HEK293 (cell line): ENCODE measurements at regions not wholly inside any gene's neighbourhood (a gene's known extent, or its start where the extent isn't known, plus 50 kb on each side); places are given as distances from the start of the nearest gene placed in this dataset.

ENCODE experiments used
- CTCF ChIA-PET: fragments of 350-600 bp; formaldehyde crosslinking; extraction: SDS; loops from one replicate; lab custom pipeline; 2021; ENCODE audit warnings: antibody characterized with exemption; lab: Yijun Ruan, JAX
- POLR2A ChIA-PET: fragments of 300-600 bp; formaldehyde crosslinking; extraction: SDS; loops from one replicate; lab custom pipeline; 2020; ENCODE audit warnings: antibody characterized with exemption, inconsistent platforms; lab: Yijun Ruan, JAX
- H3K27ac ChIP-seq: fragments of 200-500 bp; sonication (Bioruptor generic); 2 replicates; pipeline ENCODE4 v1.5.1; 2014; ENCODE audit warnings: low read depth, low read length, control low read depth, inconsistent platforms; ENCODE audit errors: extremely low read depth
- H3K36me3 ChIP-seq, 2 experiments: fragments of 200-500 bp in 1 of 2; sonication (Bioruptor generic) in 1 of 2; 1 replicate in 1 of 2; 2 replicates in 1 of 2; pipeline ENCODE4 v1.5.1; 2014 to 2017; ENCODE audit warnings: inconsistent platforms in 2 of 2, low read length in 2 of 2; ENCODE audit not compliant: control insufficient read depth in 2 of 2, insufficient read depth in 1 of 2
- H3K4me1 ChIP-seq: fragments of 200-500 bp; sonication (Bioruptor generic); 2 replicates; pipeline ENCODE4 v1.5.1; 2014; ENCODE audit warnings: mild to moderate bottlenecking, low read length, inconsistent platforms; ENCODE audit not compliant: control insufficient read depth, insufficient read depth
- H3K4me3 ChIP-seq: 2 replicates; pipeline ENCODE4 v1.5.1; 2011; ENCODE audit warnings: low read depth, mild to moderate bottlenecking, control low read depth, low read length, moderate library complexity
- H3K9me3 ChIP-seq: fragments of 200-500 bp; sonication (Bioruptor generic); 2 replicates; pipeline ENCODE4 v1.5.1; 2014; ENCODE audit warnings: low read depth, low read length, inconsistent platforms; ENCODE audit not compliant: control insufficient read depth, insufficient read depth
- AEBP2 ChIP-seq: fragments of 450-650 bp; formaldehyde crosslinking; IDR thresholded peaks from 2 replicates; pipeline ENCODE4 v1.5.1; 2016; ENCODE audit warnings: missing biosample characterization, missing genetic modification characterization, borderline replicate concordance
- BCL11B ChIP-seq: fragments of 450-650 bp; formaldehyde crosslinking; IDR thresholded peaks from 2 replicates; pipeline ENCODE4 v1.5.1; 2016; ENCODE audit warnings: low read depth, missing biosample characterization, missing genetic modification characterization
- EGR2 ChIP-seq: fragments of 450-650 bp; formaldehyde crosslinking; IDR thresholded peaks from 2 replicates; pipeline ENCODE4 v1.5.1; 2016; ENCODE audit warnings: low read depth, missing biosample characterization, missing genetic modification characterization
- ELK4 ChIP-seq: IDR thresholded peaks from 2 replicates; pipeline ENCODE4 v1.6.1; 2011; ENCODE audit warnings: mild to moderate bottlenecking, low read depth, low read length, borderline replicate concordance
- FEZF1 ChIP-seq: fragments of 450-650 bp; formaldehyde crosslinking; IDR thresholded peaks from 2 replicates; pipeline ENCODE4 v1.5.1; 2016; ENCODE audit warnings: missing biosample characterization, missing genetic modification characterization
- GLIS2 ChIP-seq: fragments of 450-650 bp; formaldehyde crosslinking; IDR thresholded peaks from 2 replicates; pipeline ENCODE4 v1.5.1; 2016; ENCODE audit warnings: missing biosample characterization, missing genetic modification characterization
- HOXD13 ChIP-seq: sonication (generic); formaldehyde crosslinking; IDR thresholded peaks from 2 replicates; pipeline ENCODE4 v1.8.0; 2022; ENCODE audit warnings: missing genetic modification reagents, borderline replicate concordance
- KLF10 ChIP-seq: fragments of 450-650 bp; IDR thresholded peaks from 2 replicates; pipeline ENCODE4 v1.5.1; 2018; ENCODE audit warnings: missing biosample characterization, mild to moderate bottlenecking, missing genetic modification characterization
- MEIS1 ChIP-seq: sonication (generic); formaldehyde crosslinking; IDR thresholded peaks from 2 replicates; pipeline ENCODE4 v1.8.1; 2022; ENCODE audit warnings: missing genetic modification reagents, mild to moderate bottlenecking, borderline replicate concordance
- PRDM1 ChIP-seq: fragments of 450-650 bp; formaldehyde crosslinking; IDR thresholded peaks from 2 replicates; pipeline ENCODE4; 2016; ENCODE audit warnings: missing biosample characterization, missing genetic modification characterization
- PRDM10 ChIP-seq: fragments of 450-650 bp; formaldehyde crosslinking; IDR thresholded peaks from 2 replicates; pipeline ENCODE4 v1.5.1; 2016; ENCODE audit warnings: missing biosample characterization, missing genetic modification characterization
- RBAK ChIP-seq: fragments of 450-650 bp; formaldehyde crosslinking; IDR thresholded peaks from 2 replicates; pipeline ENCODE4 v1.5.1; 2016; ENCODE audit warnings: missing biosample characterization, missing genetic modification characterization
- ZBTB20 ChIP-seq: fragments of 450-650 bp; formaldehyde crosslinking; IDR thresholded peaks from 2 replicates; pipeline ENCODE4 v1.5.1; 2016; ENCODE audit warnings: missing biosample characterization, missing genetic modification characterization
- ZNF10 ChIP-seq: fragments of 450-650 bp; formaldehyde crosslinking; IDR thresholded peaks from 2 replicates; pipeline ENCODE4 v1.5.1; 2017; ENCODE audit warnings: missing biosample characterization, missing genetic modification characterization
- ZNF114 ChIP-seq: fragments of 450-650 bp; formaldehyde crosslinking; IDR thresholded peaks from 2 replicates; pipeline ENCODE4 v1.5.0; 2017; ENCODE audit warnings: missing biosample characterization, missing genetic modification characterization
- ZNF133 ChIP-seq: fragments of 450-650 bp; formaldehyde crosslinking; IDR thresholded peaks from 2 replicates; pipeline ENCODE4 v1.5.1; 2016; ENCODE audit warnings: missing biosample characterization, missing genetic modification characterization
- ZNF138 ChIP-seq: fragments of 450-650 bp; formaldehyde crosslinking; IDR thresholded peaks from 2 replicates; pipeline ENCODE4 v1.5.1; 2016; ENCODE audit warnings: missing biosample characterization, missing genetic modification characterization, borderline replicate concordance
- ZNF174 ChIP-seq: fragments of 450-650 bp; formaldehyde crosslinking; IDR thresholded peaks from 2 replicates; pipeline ENCODE4 v1.5.0; 2017; ENCODE audit warnings: missing biosample characterization, mild to moderate bottlenecking, missing genetic modification characterization
- ZNF324 ChIP-seq: fragments of 450-650 bp; formaldehyde crosslinking; IDR thresholded peaks from 2 replicates; pipeline ENCODE4 v1.5.1; 2016; ENCODE audit warnings: missing biosample characterization, missing genetic modification characterization
- ZNF362 ChIP-seq: fragments of 450-650 bp; formaldehyde crosslinking; IDR thresholded peaks from 2 replicates; pipeline ENCODE4 v1.5.1; 2016; ENCODE audit warnings: missing biosample characterization, missing genetic modification characterization
- ZNF449 ChIP-seq: fragments of 450-650 bp; formaldehyde crosslinking; IDR thresholded peaks from 2 replicates; pipeline ENCODE4 v1.5.1; 2017; ENCODE audit warnings: missing biosample characterization, mild to moderate bottlenecking, missing genetic modification characterization, moderate library complexity
- ZNF548 ChIP-seq: fragments of 450-650 bp; formaldehyde crosslinking; IDR thresholded peaks from 2 replicates; pipeline ENCODE4 v1.5.1; 2016; ENCODE audit warnings: missing biosample characterization, missing genetic modification characterization
- ZNF549 ChIP-seq: fragments of 450-650 bp; IDR thresholded peaks from 2 replicates; pipeline ENCODE4 v1.5.1; 2018; ENCODE audit warnings: missing biosample characterization, missing genetic modification characterization, mild to moderate bottlenecking, inconsistent platforms, moderate library complexity
- ZNF585B ChIP-seq: fragments of 450-650 bp; formaldehyde crosslinking; IDR thresholded peaks from 2 replicates; pipeline ENCODE4 v1.5.1; 2016; ENCODE audit warnings: missing biosample characterization, missing genetic modification characterization
- ZNF621 ChIP-seq: fragments of 450-650 bp; formaldehyde crosslinking; IDR thresholded peaks from 2 replicates; pipeline ENCODE4 v1.5.1; 2017; ENCODE audit warnings: missing biosample characterization, missing genetic modification characterization
- ZNF658 ChIP-seq: fragments of 450-650 bp; formaldehyde crosslinking; IDR thresholded peaks from 2 replicates; pipeline ENCODE4; 2016; ENCODE audit warnings: missing biosample characterization, missing genetic modification characterization
- ZNF692 ChIP-seq: fragments of 450-650 bp; formaldehyde crosslinking; IDR thresholded peaks from 2 replicates; pipeline ENCODE4 v1.5.1; 2016; ENCODE audit warnings: missing biosample characterization, missing genetic modification characterization

GRCh38 chr11:41527530-41527929 is 68.1 kb upstream of the LRRC4C start (continued):
- no peak for TF ChIP-seq ZNF174 (tag by site-specific recombination)
- TF ChIP-seq FEZF1, result no peak
- TF ChIP-seq ZNF449 (tag by site-specific recombination), result no peak
- TF ChIP-seq ZNF621 (tag by site-specific recombination), result no peak
- no peak for TF ChIP-seq PRDM1 (tag by site-specific recombination)
- no peak for TF ChIP-seq ZNF133 (tag by site-specific recombination)
- no peak for TF ChIP-seq ZNF10 (tag by site-specific recombination)
- TF ChIP-seq ZNF549 (tag by site-specific recombination), result no peak
- TF ChIP-seq ZNF692 (tag by site-specific recombination), result no peak
- no peak for TF ChIP-seq ELK4

DNA sequence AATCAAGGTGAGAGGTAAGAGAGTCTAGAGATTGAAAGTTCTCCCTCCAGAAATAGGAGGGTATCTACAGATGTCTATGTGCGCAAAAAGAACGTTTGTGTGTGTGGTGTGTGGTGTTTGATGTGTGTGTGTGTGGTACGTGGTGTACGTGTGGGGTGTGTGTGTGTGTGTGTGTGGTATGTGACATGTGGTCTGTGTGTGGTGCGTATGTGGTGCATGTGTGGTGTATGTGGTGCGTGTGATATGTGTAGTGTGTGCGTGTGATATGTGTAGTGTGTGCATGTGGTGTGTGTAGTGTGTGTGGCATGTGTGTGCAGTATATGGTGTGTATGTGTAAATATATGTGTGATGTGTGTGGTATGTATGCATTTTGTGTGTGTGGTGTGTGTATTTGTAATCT is 73.0 kb upstream of the LRRC4C start:
- Histone ChIP-seq H3K4me3 (no peak overlapping the region), H3K4me1 (no peaks in the 10 kb centered on the region), H3K9me3 (no peaks in the 10 kb centered on the region), H3K27ac (no peak overlapping the region), H3K36me3 (no peaks in the 10 kb centered on the region)
- ChIA-PET POLR2A (no interaction called here), CTCF (no interaction called here)
- TF ChIP-seq BCL11B (tag by site-specific recombination) (no peak), ZNF362 (tag by site-specific recombination) (no peak), MEIS1 (CRISPR knock-in tag) (no peak), ZNF324 (no peak), ZNF548 (tag by site-specific recombination) (no peak), HOXD13 (no peak), EGR2 (tag by site-specific recombination) (no peak), ZNF585B (no peak), AEBP2 (no peak), ZNF114 (tag by site-specific recombination) (no peak), KLF10 (tag by site-specific recombination) (no peak), ZBTB20 (no peak), GLIS2 (tag by site-specific recombination) (no peak), RBAK (tag by site-specific recombination) (no peak), PRDM10 (tag by site-specific recombination) (no peak), ZNF658 (tag by site-specific recombination) (no peak), ZNF138 (tag by site-specific recombination) (no peak)
